ENCODE measurements at regions not wholly inside any gene's neighbourhood (a gene's known extent, or its start where the extent isn't known, plus 50 kb on each side); places are given as distances from the start of the nearest gene placed in this dataset.

GRCh38 chr5:61901997-61902396 lies 404.0 kb upstream of the KIF2A start:
- TF ChIP-seq CTCF (IDR thresholded peaks at IDR 0.05) (no peak), POLR2A (IDR thresholded peaks at IDR 0.05) (no peak)

Measured in body of pancreas (tissue), 4 donors.